Peyer's patch (tissue), 4 donors: ENCODE measurements at regions not wholly inside any gene's neighbourhood (a gene's known extent, or its start where the extent isn't known, plus 50 kb on each side); places are given as distances from the start of the nearest gene placed in this dataset.
"Not testable (repeated sequence)": the region's sequence is repeated elsewhere in the genome, so short reads cannot be mapped to it uniquely, and the experiment has no call there.

Experiments
- DNase-seq, 3 donors: peaks; one replicate each; pipeline ENCODE4 v3.0.0-alpha.2; 2017 to 2019
- H3K27ac ChIP-seq, 4 donors: fragments of 200-600 bp; sonication (generic); one replicate each; pipeline ENCODE4 v1.5.1; 2016 to 2019
- H3K27me3 ChIP-seq, 2 donors: fragments of 200-600 bp; sonication (generic); one replicate each; pipeline ENCODE4 v1.5.1; 2019
- H3K36me3 ChIP-seq, 3 donors: fragments of 200-600 bp; sonication (generic); one replicate each; pipeline ENCODE4 v1.5.1; 2016 to 2019
- H3K4me1 ChIP-seq, 4 donors: fragments of 200-600 bp; sonication (generic); one replicate each; pipeline ENCODE4 v1.5.1; 2016 to 2019
- H3K4me3 ChIP-seq, 4 donors: fragments of 200-600 bp; sonication (generic); 1 replicate in 3 of 4; 2 replicates in 1 of 4; pipeline ENCODE4 v1.5.1; 2016 to 2019; ENCODE audit warnings: mild to moderate bottlenecking in 1 of 4
- H3K9me3 ChIP-seq, 4 donors: fragments of 200-600 bp; sonication (generic); one replicate each; pipeline ENCODE4 v1.5.1; 2016 to 2019; ENCODE audit warnings: mild to moderate bottlenecking in 1 of 4
- CTCF ChIP-seq, 6 experiments: fragments of 450-650 bp in 4 of 6; fragments of 200-600 bp in 2 of 6; sonication (generic) in 1 of 6; IDR thresholded peaks; one replicate each; pipeline ENCODE4 v1.5.1; 2017 to 2019; ENCODE audit warnings: antibody characterized with exemption in 6 of 6, mild to moderate bottlenecking in 3 of 6, moderate library complexity in 1 of 6
- POLR2A ChIP-seq, 2 donors: fragments of 450-650 bp; IDR thresholded peaks; one replicate each; pipeline ENCODE4 v1.5.1; 2017; ENCODE audit warnings: antibody characterized with exemption in 2 of 2, mild to moderate bottlenecking in 2 of 2, moderate library complexity in 2 of 2

GRCh38 chr2:149687052-149687427 is 99.5 kb upstream of the MMADHC start:
- Histone ChIP-seq H3K27me3 (no peaks in the 10 kb centered on the region), H3K9me3 (no peaks in the 10 kb centered on the region), H3K27ac (no peak overlapping the region), H3K4me1 (no peaks in the 10 kb centered on the region), H3K4me3 (no peak overlapping the region), H3K36me3 (no peaks in the 10 kb centered on the region)
- no peak for DNase-seq
- no peak for TF ChIP-seq CTCF (IDR thresholded peaks at IDR 0.05)
- no peak for TF ChIP-seq POLR2A (IDR thresholded peaks at IDR 0.05)

- no peak for DNase-seq
- Histone ChIP-seq H3K27me3 (no peaks in the 10 kb centered on the region), H3K36me3 (no peaks in the 10 kb centered on the region), H3K4me3 (no peak overlapping the region), H3K27ac (no peak overlapping the region), H3K4me1 (no peaks in the 10 kb centered on the region), H3K9me3 (no peaks in the 10 kb centered on the region)
- no peak for TF ChIP-seq CTCF (IDR thresholded peaks at IDR 0.05)
- no peak for TF ChIP-seq POLR2A (IDR thresholded peaks at IDR 0.05)
These were observed 98.8 kb upstream of the MMADHC start for GRCh38 chr2:149686136-149687051.

- not testable (repeated sequence) for H3K4me1 ChIP-seq, DNase-seq, H3K9me3 ChIP-seq, H3K4me3 ChIP-seq, H3K27me3 ChIP-seq, H3K36me3 ChIP-seq, H3K27ac ChIP-seq
These were observed 97.8 kb upstream of the MMADHC start for GRCh38 chr2:149685401-149685800.

GRCh38 chr2:149679286-149679685 is 91.7 kb upstream of the MMADHC start:
- no peaks in the 10 kb centered on the region for H3K36me3 ChIP-seq
- no peaks in the 10 kb centered on the region for H3K27me3 ChIP-seq
- H3K9me3 ChIP-seq = no peaks in the 10 kb centered on the region
- H3K4me1 ChIP-seq = no peaks in the 10 kb centered on the region
- TF ChIP-seq CTCF (IDR thresholded peaks at IDR 0.05) = no peak
- TF ChIP-seq POLR2A (IDR thresholded peaks at IDR 0.05) = no peak
- no peak for DNase-seq
- no peak overlapping the region for H3K4me3 ChIP-seq
- no peak overlapping the region for H3K27ac ChIP-seq

GRCh38 chr2:149677416-149677815 is 89.8 kb upstream of the MMADHC start:
- no peaks in the 10 kb centered on the region for H3K4me1 ChIP-seq
- H3K27me3 ChIP-seq = no peaks in the 10 kb centered on the region
- TF ChIP-seq POLR2A (IDR thresholded peaks at IDR 0.05) (no peak), CTCF (IDR thresholded peaks at IDR 0.05) (no peak)
- no peaks in the 10 kb centered on the region for H3K36me3 ChIP-seq
- no peak overlapping the region for H3K4me3 ChIP-seq
- H3K9me3 ChIP-seq = no peaks in the 10 kb centered on the region
- no peak for DNase-seq
- no peak overlapping the region for H3K27ac ChIP-seq

- Histone ChIP-seq H3K9me3 (no peaks in the 10 kb centered on the region), H3K4me1 (no peaks in the 10 kb centered on the region), H3K4me3 (no peak overlapping the region), H3K36me3 (no peaks in the 10 kb centered on the region), H3K27ac (no peak overlapping the region), H3K27me3 (no peaks in the 10 kb centered on the region)
- TF ChIP-seq CTCF (IDR thresholded peaks at IDR 0.05) (no peak), POLR2A (IDR thresholded peaks at IDR 0.05) (no peak)
- no peak for DNase-seq
These were observed 82.5 kb upstream of the MMADHC start for GRCh38 chr2:149670086-149670485.
